A549 (cell line): ENCODE measurements at regions not wholly inside any gene's neighbourhood (a gene's known extent, or its start where the extent isn't known, plus 50 kb on each side); places are given as distances from the start of the nearest gene placed in this dataset.

Source experiments
- ATAC-seq, 2 experiments: fragments of 200-7000 bp in 1 of 2; fragments of >200 bp in 1 of 2; cut with Nextera tagmentation in 1 of 2; cut with Tn5 transposase in 1 of 2; 3 replicates each; pipeline versions ENCODE4 v1.8.0 to v1.9.1; 2018 to 2020; ENCODE audit warnings: mild to moderate bottlenecking in 1 of 2, moderate library complexity in 1 of 2
- CTCF ChIA-PET: fragments of 300-600 bp; sonication (Branson Sonifier 250); formaldehyde crosslinking; extraction: SDS; loops from one replicate; lab custom pipeline; 2021; ENCODE audit warnings: antibody characterized with exemption, inconsistent platforms; lab: Yijun Ruan, JAX
- POLR2A ChIA-PET: fragments of 350-600 bp; formaldehyde crosslinking; extraction: SDS; loops from one replicate; lab custom pipeline; 2021; ENCODE audit warnings: antibody characterized with exemption, inconsistent platforms; lab: Yijun Ruan, JAX
- DNase-seq, 2 experiments: peaks; one replicate each; pipeline versions ENCODE4 v3.0.0 to v3.0.0-alpha.2; 2011 to 2016; ENCODE audit warnings: low read depth in 1 of 2, low spot score in 1 of 2
- FAIRE-seq: peaks from 2 replicates; lab custom pipeline; 2011; peaks lifted over from hg19 to GRCh38; lab: Jason Lieb, UNC
- H3K27ac ChIP-seq, 2 experiments: fragments of >200 bp; sonication (Bioruptor Twin); formaldehyde crosslinking; 3 replicates each; pipeline ENCODE4 v1.5.1; 2016 to 2017
- H3K4me1 ChIP-seq: fragments of >200 bp; sonication (Bioruptor Twin); formaldehyde crosslinking; 3 replicates; pipeline ENCODE4 v1.6.1; 2016
- H3K4me2 ChIP-seq: fragments of >200 bp; sonication (Bioruptor Twin); formaldehyde crosslinking; 3 replicates; pipeline ENCODE4 v1.6.1; 2016
- H3K4me3 ChIP-seq: fragments of >200 bp; sonication (Bioruptor Twin); formaldehyde crosslinking; 3 replicates; pipeline ENCODE4 v1.5.1; 2016
- H3K9me3 ChIP-seq: fragments of >200 bp; sonication (Bioruptor Twin); formaldehyde crosslinking; 3 replicates; pipeline ENCODE4 v1.6.1; 2016
- BCL3 ChIP-seq: fragments of >200 bp; sonication (Bioruptor Twin); formaldehyde crosslinking; IDR thresholded peaks from 3 replicates; pipeline ENCODE4 v1.6.1; 2016
- CBX8 ChIP-seq: fragments of 200-600 bp; sonication (generic); IDR thresholded peaks from 2 replicates; pipeline ENCODE4 v1.6.1; 2016
- CHD2 ChIP-seq: fragments of 150-350 bp; IDR thresholded peaks from 2 replicates; pipeline ENCODE4 v1.6.1; 2014; ENCODE audit warnings: low read length; ENCODE audit not compliant: partially characterized antibody
- EHF ChIP-seq: fragments of 250-450 bp; sonication (Bioruptor Pico); IDR thresholded peaks from 2 replicates; pipeline ENCODE4 v1.5.0; 2020; ENCODE audit warnings: mild to moderate bottlenecking
- ELK1 ChIP-seq: fragments of 150-350 bp; IDR thresholded peaks from 2 replicates; pipeline ENCODE4 v1.6.1; 2014; ENCODE audit warnings: low read depth, mild to moderate bottlenecking, low read length
- EP300 ChIP-seq, 2 experiments: fragments of >200 bp; sonication (Bioruptor Twin); formaldehyde crosslinking; IDR thresholded peaks; 2 replicates in 1 of 2; 3 replicates in 1 of 2; pipeline ENCODE4 v1.6.1; 2016 to 2017
- ESRRA ChIP-seq: fragments of 150-350 bp; IDR thresholded peaks from 2 replicates; pipeline ENCODE4 v1.6.1; 2014; ENCODE audit warnings: mild to moderate bottlenecking, low read length, borderline replicate concordance
- FOSB ChIP-seq: fragments of 250-450 bp; sonication (Bioruptor Pico); IDR thresholded peaks from 2 replicates; pipeline ENCODE4 v1.5.0; 2020; ENCODE audit warnings: mild to moderate bottlenecking, moderate library complexity
- FOSL2 ChIP-seq, 2 experiments: fragments of 450-650 bp in 1 of 2; fragments of >200 bp in 1 of 2; sonication (Bioruptor Twin) in 1 of 2; formaldehyde crosslinking; IDR thresholded peaks; 2 replicates each; pipeline versions ENCODE4 v1.5.0 to v1.6.1; 2016 to 2020; ENCODE audit warnings: mild to moderate bottlenecking in 1 of 2, moderate library complexity in 1 of 2
- HDAC2 ChIP-seq: fragments of 200-600 bp; sonication (generic); IDR thresholded peaks from 2 replicates; pipeline ENCODE4 v1.6.1; 2016
- JUN ChIP-seq, 2 experiments: fragments of >200 bp; sonication (Bioruptor Twin); formaldehyde crosslinking; IDR thresholded peaks; 2 replicates in 1 of 2; 3 replicates in 1 of 2; pipeline ENCODE4 v1.6.1; 2016 to 2017
- JUNB ChIP-seq: fragments of >200 bp; sonication (Bioruptor Twin); formaldehyde crosslinking; IDR thresholded peaks from 2 replicates; pipeline ENCODE4 v1.6.1; 2016
- KDM1A ChIP-seq: fragments of 200-600 bp; sonication (generic); IDR thresholded peaks from 2 replicates; pipeline ENCODE4 v1.6.1; 2016; ENCODE audit warnings: low read depth, mild to moderate bottlenecking
- KDM5A ChIP-seq: fragments of 200-600 bp; sonication (generic); IDR thresholded peaks from 2 replicates; pipeline ENCODE4 v1.6.1; 2016; ENCODE audit warnings: antibody characterized with exemption, mild to moderate bottlenecking
- MAFK ChIP-seq: fragments of 450-650 bp; IDR thresholded peaks from 2 replicates; pipeline ENCODE4 v1.6.1; 2014; ENCODE audit not compliant: partially characterized antibody
- MAX ChIP-seq: IDR thresholded peaks from 2 replicates; pipeline ENCODE4 v1.6.1; 2012
- MYC ChIP-seq: IDR thresholded peaks from 2 replicates; pipeline ENCODE4 v1.6.1; 2012; ENCODE audit warnings: mild to moderate bottlenecking, inconsistent platforms, low read length, improper control_type of control experiment, borderline replicate concordance
- NFE2L2 ChIP-seq: fragments of 150-350 bp; conservative IDR thresholded peaks from 2 replicates; pipeline ENCODE4 v1.6.1; 2014; ENCODE audit warnings: low read length
- NR3C1 ChIP-seq: fragments of >200 bp; sonication (Bioruptor Twin); formaldehyde crosslinking; IDR thresholded peaks from 3 replicates; pipeline ENCODE4 v1.6.1; 2017
- PBX3 ChIP-seq: IDR thresholded peaks from 2 replicates; pipeline ENCODE4 v1.6.1; 2012
- PHF8 ChIP-seq: fragments of 200-600 bp; sonication (generic); IDR thresholded peaks from 2 replicates; pipeline ENCODE4 v1.6.1; 2016; ENCODE audit warnings: low read depth, mild to moderate bottlenecking, antibody characterized with exemption, moderate library complexity, borderline replicate concordance
- POLR2A ChIP-seq: IDR thresholded peaks from 2 replicates; pipeline ENCODE4 v1.6.1; 2012; ENCODE audit warnings: mild to moderate bottlenecking, low read length
- POLR2AphosphoS2 ChIP-seq: conservative IDR thresholded peaks from 2 replicates; pipeline ENCODE4 v1.6.1; 2012; ENCODE audit warnings: low read length, improper control_type of control experiment, inconsistent platforms
- RARB ChIP-seq: fragments of 250-450 bp; sonication (Bioruptor Pico); IDR thresholded peaks from 2 replicates; pipeline ENCODE4 v1.8.0; 2021; ENCODE audit warnings: mild to moderate bottlenecking, moderate library complexity
- RFX5 ChIP-seq: fragments of 450-650 bp; IDR thresholded peaks from 2 replicates; pipeline ENCODE4 v1.7.1; 2014; ENCODE audit warnings: antibody characterized with exemption, mild to moderate bottlenecking, moderate library complexity
- RNF2 ChIP-seq: fragments of 200-600 bp; sonication (generic); IDR thresholded peaks from 2 replicates; pipeline ENCODE4 v1.6.1; 2016; ENCODE audit warnings: low read depth, mild to moderate bottlenecking, antibody characterized with exemption, moderate library complexity, borderline replicate concordance
- SMC3 ChIP-seq: fragments of >200 bp; sonication (Bioruptor Twin); formaldehyde crosslinking; IDR thresholded peaks from 3 replicates; pipeline ENCODE4 v1.6.1; 2018; ENCODE audit warnings: inconsistent platforms
- TFCP2L1 ChIP-seq: fragments of 250-450 bp; sonication (Bioruptor Pico); IDR thresholded peaks from 2 replicates; pipeline ENCODE4 v1.5.0; 2021; ENCODE audit warnings: mild to moderate bottlenecking
- USF2 ChIP-seq: fragments of 450-650 bp; IDR thresholded peaks from 2 replicates; pipeline ENCODE4 v1.6.1; 2014; ENCODE audit warnings: antibody characterized with exemption
- ZC3H11A ChIP-seq: fragments of 450-650 bp; IDR thresholded peaks from 2 replicates; pipeline ENCODE4 v1.6.1; 2014; ENCODE audit warnings: antibody characterized with exemption, mild to moderate bottlenecking
- WGBS: methylation state at CpG from one replicate; pipeline ENCODE4 v1.1.6; 2017; ENCODE audit errors: missing lambda C conversion rate; 5-methylcytosine and 5-hydroxymethylcytosine counted together

GRCh38 chr5:20554001-20554400 lies 566.0 kb upstream of the CDH18 start:
- Histone ChIP-seq H3K4me3 (no peak overlapping the region), H3K27ac (no peak overlapping the region), H3K4me2 (no peak overlapping the region), H3K9me3 (no peaks in the 10 kb centered on the region), H3K4me1 (peaks cover 12% of the 10 kb centered on the region; the same call in 2 of the 3 replicates)
- ATAC-seq, result no peak
- WGBS, result 7% methylated on average over 2 of the region's 2 CpGs
- no peak for TF ChIP-seq ZC3H11A
- no peak for TF ChIP-seq RARB (CRISPR knock-in tag)
- no peak for TF ChIP-seq PHF8
- TF ChIP-seq MYC, result no peak
- TF ChIP-seq CHD2, result no peak
- no peak for TF ChIP-seq MAFK
- no peak for TF ChIP-seq EP300 (IDR thresholded peaks at IDR 0.05)
- TF ChIP-seq USF2, result no peak
- no peak for TF ChIP-seq CBX8
- TF ChIP-seq MAX, result no peak
- no peak for TF ChIP-seq KDM1A
- no peak for TF ChIP-seq FOSB (CRISPR knock-in tag)
- no peak for TF ChIP-seq HDAC2
- TF ChIP-seq SMC3, result no peak
- CTCF ChIA-PET, result interaction anchor here (0.6 kb wide), 1 partner anchor 18 kb away, joined by 3 read pairs; no protein-coding TSS in a partner anchor
- POLR2A ChIA-PET, result no interaction called here
- no peak for FAIRE-seq
- no peak for DNase-seq

GRCh38 chr5:20537911-20538703 lies 550.1 kb upstream of the CDH18 start:
- ATAC-seq (no peak), FAIRE-seq (no peak), DNase-seq (no peak)
- H3K4me3 ChIP-seq, result no peak overlapping the region
- no peak overlapping the region for H3K4me2 ChIP-seq
- CTCF ChIA-PET, result no interaction called here
- no peak overlapping the region for H3K27ac ChIP-seq
- H3K4me1 ChIP-seq, result no peaks in the 10 kb centered on the region
- TF ChIP-seq POLR2AphosphoS2 (no peak), PBX3 (no peak), NR3C1 (no peak), ELK1 (no peak), TFCP2L1 (no peak), ESRRA (no peak)
- TF ChIP-seq, all 56 proteins: peak for 0
- WGBS, result 18% methylated on average over 4 of the region's 4 CpGs
- POLR2A ChIA-PET, result interaction anchor here (0.6 kb wide), 1 partner anchor 43 kb away, joined by 3 read pairs; no protein-coding TSS in a partner anchor
- no peaks in the 10 kb centered on the region; the same call in 2 of the 3 replicates for H3K9me3 ChIP-seq

- TF ChIP-seq KDM5A (no peak), RFX5 (no peak), JUN (IDR thresholded peaks at IDR 0.05) (no peak), NFE2L2 (no peak), SMC3 (no peak), RNF2 (no peak), JUNB (no peak), PBX3 (no peak), POLR2A (no peak), EHF (CRISPR knock-in tag) (no peak), CBX8 (no peak), BCL3 (no peak), TFCP2L1 (no peak), FOSL2 (IDR thresholded peaks at IDR 0.05) (no peak), FOSL2 (CRISPR knock-in tag; IDR thresholded peaks at IDR 0.05) (no peak), PHF8 (no peak)
- no peak for ATAC-seq
- DNase-seq, result no peak
- ChIA-PET POLR2A (no interaction called here), CTCF (no interaction called here)
- Histone ChIP-seq H3K27ac (no peak overlapping the region), H3K9me3 (no peaks in the 10 kb centered on the region; the same call in 2 of the 3 replicates), H3K4me3 (no peak overlapping the region), H3K4me1 (no peaks in the 10 kb centered on the region), H3K4me2 (no peak overlapping the region)
- FAIRE-seq, result no peak
These were observed 548.8 kb upstream of the CDH18 start for GRCh38 chr5:20536813-20537212.
